ENCODE measurements at regions not wholly inside any gene's neighbourhood (a gene's known extent, or its start where the extent isn't known, plus 50 kb on each side); places are given as distances from the start of the nearest gene placed in this dataset.

GRCh38 chrX:4754878-4755604 is 1041.6 kb upstream of the PRKX start:
- Histone ChIP-seq H3K27ac (ENCODE audit: low read depth, low read length) (no peak overlapping the region), H3K4me2 (ENCODE audit: low read length) (no peak overlapping the region), H3K27me3 (ENCODE audit: control insufficient read depth, low read length) (no peaks in the 10 kb centered on the region), H3K9me3 (ENCODE audit: control insufficient read depth, insufficient read depth, low read length) (no peaks in the 10 kb centered on the region), H3K4me1 (ENCODE audit: control insufficient read depth, low read length) (no peaks in the 10 kb centered on the region), H4K20me1 (ENCODE audit: control insufficient read depth, insufficient read depth, low read depth, low read length) (no peaks in the 10 kb centered on the region), H3K36me3 (ENCODE audit: control insufficient read depth, low read length) (no peaks in the 10 kb centered on the region), H3K9me2 (replicated peaks; ENCODE audit: control insufficient read depth, low read length) (no peaks in the 10 kb centered on the region), H3F3A (ENCODE audit: control insufficient read depth, insufficient read depth) (no peaks in the 10 kb centered on the region), H3K4me3 (ENCODE audit: low read length) (no peak overlapping the region), H3K79me2 (ENCODE audit: control insufficient read depth, low read length) (no peaks in the 10 kb centered on the region)
- TF ChIP-seq EZH2phosphoT487 (IDR thresholded peaks at IDR 0.05; ENCODE audit: borderline replicate concordance, low read length) (no peak), CTCF (IDR thresholded peaks at IDR 0.05; ENCODE audit: low read depth, low read length, poor library complexity, severe bottlenecking) (no peak)

- no peak overlapping the region for H3K27ac ChIP-seq (ENCODE audit: low read depth, low read length)
- no peaks in the 10 kb centered on the region for H3K79me2 ChIP-seq (ENCODE audit: control insufficient read depth, low read length)
- no peak overlapping the region for H3K4me2 ChIP-seq (ENCODE audit: low read length)
- H3K4me3 ChIP-seq (ENCODE audit: low read length) = no peak overlapping the region
- TF ChIP-seq EZH2phosphoT487 (IDR thresholded peaks at IDR 0.05; ENCODE audit: borderline replicate concordance, low read length) (no peak), CTCF (IDR thresholded peaks at IDR 0.05; ENCODE audit: low read depth, low read length, poor library complexity, severe bottlenecking) (no peak)
- no peaks in the 10 kb centered on the region for H3K4me1 ChIP-seq (ENCODE audit: control insufficient read depth, low read length)
- H4K20me1 ChIP-seq (ENCODE audit: control insufficient read depth, insufficient read depth, low read depth, low read length) = no peaks in the 10 kb centered on the region
- no peaks in the 10 kb centered on the region for H3K36me3 ChIP-seq (ENCODE audit: control insufficient read depth, low read length)
- H3K27me3 ChIP-seq (ENCODE audit: control insufficient read depth, low read length) = no peaks in the 10 kb centered on the region
- H3K9me2 ChIP-seq (replicated peaks; ENCODE audit: control insufficient read depth, low read length) = no peaks in the 10 kb centered on the region
- no peaks in the 10 kb centered on the region for H3K9me3 ChIP-seq (ENCODE audit: control insufficient read depth, insufficient read depth, low read length)
- no peaks in the 10 kb centered on the region for H3F3A ChIP-seq (ENCODE audit: control insufficient read depth, insufficient read depth)
Measured at GRCh38 chrX:4741024-4741423, 1027.6 kb upstream of the PRKX start.

- Histone ChIP-seq H3K4me1 (ENCODE audit: control insufficient read depth, low read length) (no peaks in the 10 kb centered on the region), H3K9me3 (ENCODE audit: control insufficient read depth, insufficient read depth, low read length) (no peaks in the 10 kb centered on the region), H3K79me2 (ENCODE audit: control insufficient read depth, low read length) (no peaks in the 10 kb centered on the region), H3K27me3 (ENCODE audit: control insufficient read depth, low read length) (no peaks in the 10 kb centered on the region), H3K4me3 (ENCODE audit: low read length) (no peak overlapping the region), H4K20me1 (ENCODE audit: control insufficient read depth, insufficient read depth, low read depth, low read length) (no peaks in the 10 kb centered on the region), H3F3A (ENCODE audit: control insufficient read depth, insufficient read depth) (no peaks in the 10 kb centered on the region), H3K4me2 (ENCODE audit: low read length) (no peak overlapping the region), H3K9me2 (replicated peaks; ENCODE audit: control insufficient read depth, low read length) (no peaks in the 10 kb centered on the region), H3K27ac (ENCODE audit: low read depth, low read length) (no peak overlapping the region), H3K36me3 (ENCODE audit: control insufficient read depth, low read length) (no peaks in the 10 kb centered on the region)
- no peak for TF ChIP-seq CTCF (IDR thresholded peaks at IDR 0.05; ENCODE audit: low read depth, low read length, poor library complexity, severe bottlenecking)
- TF ChIP-seq EZH2phosphoT487 (IDR thresholded peaks at IDR 0.05; ENCODE audit: borderline replicate concordance, low read length) = no peak
Measured at GRCh38 chrX:4735299-4735698, 1021.9 kb upstream of the PRKX start.

All from DOHH2 (cell line).